Heart right ventricle (tissue), 16 donors: ENCODE measurements at regions not wholly inside any gene's neighbourhood (a gene's known extent, or its start where the extent isn't known, plus 50 kb on each side); places are given as distances from the start of the nearest gene placed in this dataset.

Experiments used
- ATAC-seq, 8 donors: fragments of 200-7000 bp; cut with Tn5 transposase; one replicate each; pipeline ENCODE4 v1.9.1; 2020; ENCODE audit warnings: mild to moderate bottlenecking in 8 of 8, moderate library complexity in 8 of 8, moderate number of reproducible peaks in 1 of 8
- DNase-seq, 2 donors: peaks; one replicate each; pipeline ENCODE4 v3.0.0-alpha.2; 2020
- H3K27ac ChIP-seq, 10 donors: fragments of 200-600 bp; sonication (generic) in 2 of 10; one replicate each; pipeline versions ENCODE4 v1.5.0 to v1.8.0; 2020 to 2022; ENCODE audit warnings: mild to moderate bottlenecking in 3 of 10
- H3K27me3 ChIP-seq, 7 donors: fragments of 200-600 bp; one replicate each; pipeline ENCODE4 v1.8.0; 2021 to 2022; ENCODE audit warnings: mild to moderate bottlenecking in 2 of 7
- H3K36me3 ChIP-seq, 9 donors: fragments of 200-600 bp; sonication (generic) in 1 of 9; one replicate each; pipeline versions ENCODE4 v1.5.0 to v1.8.0; 2020 to 2022; ENCODE audit warnings: mild to moderate bottlenecking in 2 of 9
- H3K4me1 ChIP-seq, 9 donors: fragments of 200-600 bp; sonication (generic) in 1 of 9; one replicate each; pipeline versions ENCODE4 v1.5.0 to v1.8.0; 2020 to 2022; ENCODE audit warnings: mild to moderate bottlenecking in 4 of 9
- H3K4me3 ChIP-seq, 10 donors: fragments of 200-600 bp; sonication (generic) in 2 of 10; one replicate each; pipeline versions ENCODE4 v1.5.0 to v1.8.0; 2020 to 2022; ENCODE audit warnings: mild to moderate bottlenecking in 7 of 10, moderate library complexity in 2 of 10
- H3K9me3 ChIP-seq, 11 donors: fragments of 200-600 bp in 10 of 11; sonication (generic) in 2 of 11; one replicate each; pipeline versions ENCODE4 v1.5.0 to v1.8.0; 2013 to 2022; ENCODE audit warnings: mild to moderate bottlenecking in 2 of 11, control low read depth in 1 of 11, moderate library complexity in 1 of 11
- WGBS, 2 donors: extraction: QIAGEN DNeasy Blood & Tissue Kit; methylation state at CpG; one replicate each; pipeline ENCODE4 v1.1.7; 2013; ENCODE audit warnings: inconsistent platforms in 1 of 2; 5-methylcytosine and 5-hydroxymethylcytosine counted together
- intact Hi-C, 10 donors: fragments of 100-400 bp; cut with DNase I; formaldehyde crosslinking; loops; one replicate each; pipeline versions ENCODE4 v1.11.1 to v1.14.2; 2022
- TF ChIP-seq, protein P1 (sequence below), 9 donors: fragments of 200-600 bp; sonication (generic) in 2 of 9; IDR thresholded peaks; one replicate each; pipeline versions ENCODE4 v1.5.0 to v1.8.0; 2021 to 2022; ENCODE audit warnings: antibody characterized with exemption in 9 of 9, mild to moderate bottlenecking in 5 of 9, moderate library complexity in 1 of 9
- donor health status: Arrhythmogenic right ventricular cardiomyopathy.
- donor health status: ischemic (EF 13 %, LVEDD 7.1; RV severe dilation, severe dysfunction).
- donor health status: healthy with polysubstance abuse.
- donor health status: DM: no; HTN: yes; CAD: no.
- donor health status: DM: no; HTN: no; CAD: no.
- donor health status: ischemic (EF 25% LVEDD 6.9; RV normal size, moderate dysfunction).
- donor health status: ischemic (EF 25% LVEDD 5.7; RV mildly dilated, moderate dysfunction).
- donor health status: healthy.
- donor health status: DM: yes; HTN: yes; CAD: no.
- donor health status: Ischemic cardiomyopathy.
- donor health status: ischemic (EF 35%, LVEDD 5.7; RV mildly dilated, moderate dysfunction).
- donor health status: nonischemic (EF 11% LVEDD 7.7; RV severe dilation, severe dysfunction).
- donor health status: DM: yes; HTN: yes; CAD: no.
- donor health status: PGD.
- donor health status: ischemic (EF 29% LVEDD 5.4; RV normal size, mild dysfunction).
- donor health status: nonischemic (EF 23%, LVEDD 6.1; RV moderate dilation, normal function).

DNA sequence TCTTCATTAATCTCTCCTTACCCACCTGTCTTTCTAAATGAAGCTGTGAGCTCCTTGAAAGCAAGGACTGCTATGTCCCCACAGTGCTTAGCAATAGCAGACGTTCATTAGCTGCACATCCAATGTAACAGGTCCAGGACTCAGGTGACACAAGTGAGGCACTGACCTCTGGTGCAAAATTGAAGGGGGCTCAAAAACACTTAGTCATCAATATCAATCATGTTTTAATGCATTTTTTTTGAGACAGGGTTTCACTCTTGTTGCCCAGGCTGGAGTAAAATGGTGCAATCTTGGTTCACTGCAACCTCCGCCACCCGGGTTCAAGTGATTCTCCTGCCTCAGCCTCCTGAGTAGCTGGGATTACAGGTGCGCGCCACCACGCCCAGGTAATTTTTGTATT lies 56.1 kb upstream of the ADGRG2 start:
- intact Hi-C loops: no loop called here
- no peaks in the 10 kb centered on the region for H3K9me3 ChIP-seq
- no peak overlapping the region for H3K4me3 ChIP-seq
- H3K27ac ChIP-seq: no peak overlapping the region
- peaks cover 0 to 4% (median 0%) of the 10 kb centered on the region in 7 donors for H3K27me3 ChIP-seq
- WGBS, 2 donors: 87 to 89% methylated on average over 6 of the region's 6 CpGs
- H3K4me1 ChIP-seq: no peaks in the 10 kb centered on the region
- TF ChIP-seq, protein P1, sequence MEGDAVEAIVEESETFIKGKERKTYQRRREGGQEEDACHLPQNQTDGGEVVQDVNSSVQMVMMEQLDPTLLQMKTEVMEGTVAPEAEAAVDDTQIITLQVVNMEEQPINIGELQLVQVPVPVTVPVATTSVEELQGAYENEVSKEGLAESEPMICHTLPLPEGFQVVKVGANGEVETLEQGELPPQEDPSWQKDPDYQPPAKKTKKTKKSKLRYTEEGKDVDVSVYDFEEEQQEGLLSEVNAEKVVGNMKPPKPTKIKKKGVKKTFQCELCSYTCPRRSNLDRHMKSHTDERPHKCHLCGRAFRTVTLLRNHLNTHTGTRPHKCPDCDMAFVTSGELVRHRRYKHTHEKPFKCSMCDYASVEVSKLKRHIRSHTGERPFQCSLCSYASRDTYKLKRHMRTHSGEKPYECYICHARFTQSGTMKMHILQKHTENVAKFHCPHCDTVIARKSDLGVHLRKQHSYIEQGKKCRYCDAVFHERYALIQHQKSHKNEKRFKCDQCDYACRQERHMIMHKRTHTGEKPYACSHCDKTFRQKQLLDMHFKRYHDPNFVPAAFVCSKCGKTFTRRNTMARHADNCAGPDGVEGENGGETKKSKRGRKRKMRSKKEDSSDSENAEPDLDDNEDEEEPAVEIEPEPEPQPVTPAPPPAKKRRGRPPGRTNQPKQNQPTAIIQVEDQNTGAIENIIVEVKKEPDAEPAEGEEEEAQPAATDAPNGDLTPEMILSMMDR (IDR thresholded peaks at IDR 0.05): no peak
- DNase-seq (no peak), ATAC-seq (no peak)
- H3K36me3 ChIP-seq: no peaks in the 10 kb centered on the region

- intact Hi-C loops: no loop called here
Measured at GRCh38 chrX:19179389-19179788, 57.1 kb upstream of the ADGRG2 start.

DNA sequence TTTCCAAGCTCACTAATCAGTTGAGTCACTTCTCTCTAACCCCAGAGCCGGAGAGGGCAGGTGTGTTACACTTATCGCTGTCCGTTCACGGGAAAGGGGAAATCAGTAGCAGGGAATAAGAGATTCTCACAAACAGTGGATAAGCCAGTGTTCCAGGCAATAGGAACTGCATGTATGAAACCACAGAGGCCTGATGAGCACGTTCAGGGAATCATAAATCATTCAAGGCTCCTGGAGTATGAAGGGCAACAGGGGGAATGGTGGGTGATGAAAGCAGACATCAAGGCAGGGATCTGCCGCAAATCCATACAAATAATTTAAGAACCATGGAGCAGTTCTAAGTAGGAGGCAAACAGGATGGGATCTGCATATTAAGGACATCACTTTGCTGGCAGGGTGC lies 59.1 kb upstream of the ADGRG2 start:
- 87 to 90% methylated on average over 6 of the region's 6 CpGs for WGBS, 2 donors
- Histone ChIP-seq H3K4me3 (no peak overlapping the region), H3K4me1 (peaks cover 0 to 4% (median 0%) of the 10 kb centered on the region in 9 donors), H3K36me3 (no peaks in the 10 kb centered on the region), H3K27ac (no peak overlapping the region), H3K9me3 (no peaks in the 10 kb centered on the region), H3K27me3 (peaks cover 0 to 4% (median 0%) of the 10 kb centered on the region in 7 donors)
- intact Hi-C loops: loop anchor here in 1 of 10 donors (1.0 kb wide), 1 partner anchor 16 kb away; no protein-coding TSS in a partner anchor
- TF ChIP-seq, protein P1 (IDR thresholded peaks at IDR 0.05): no peak
- no peak for DNase-seq
- ATAC-seq: no peak

More at GRCh38 chrX:19179389-19179788, 57.1 kb upstream of the ADGRG2 start:
- Histone ChIP-seq H3K4me1 (peaks cover 0 to 4% (median 0%) of the 10 kb centered on the region in 9 donors), H3K27me3 (peaks cover 0 to 4% (median 0%) of the 10 kb centered on the region in 7 donors), H3K36me3 (no peaks in the 10 kb centered on the region), H3K9me3 (no peaks in the 10 kb centered on the region), H3K4me3 (no peak overlapping the region), H3K27ac (no peak overlapping the region)
- ATAC-seq (no peak), DNase-seq (no peak)
- TF ChIP-seq, protein P1 (IDR thresholded peaks at IDR 0.05): no peak
- 85 to 86% methylated on average over 5 of the region's 5 CpGs for WGBS, 2 donors

- TF ChIP-seq, protein P1 (IDR thresholded peaks at IDR 0.05): no peak
- DNase-seq (no peak), ATAC-seq (no peak)
- Histone ChIP-seq H3K9me3 (no peaks in the 10 kb centered on the region), H3K4me3 (no peak overlapping the region), H3K27me3 (peaks cover 0 to 7% (median 0%) of the 10 kb centered on the region in 7 donors), H3K4me1 (peaks cover 0 to 4% (median 0%) of the 10 kb centered on the region in 9 donors), H3K27ac (no peak overlapping the region), H3K36me3 (no peaks in the 10 kb centered on the region)
- WGBS, 2 donors: 95 to 96% methylated on average over 5 of the region's 5 CpGs
- intact Hi-C loops: no loop called here
Measured at GRCh38 chrX:19182785-19183184, 60.5 kb upstream of the ADGRG2 start.
